Ectodermal cell (in vitro differentiated cells): ENCODE measurements at regions not wholly inside any gene's neighbourhood (a gene's known extent, or its start where the extent isn't known, plus 50 kb on each side); places are given as distances from the start of the nearest gene placed in this dataset.
"Not testable (repeated sequence)": the region's sequence is repeated elsewhere in the genome, so short reads cannot be mapped to it uniquely, and the experiment has no call there.

ENCODE experiments used
- H3K27ac ChIP-seq: 2 replicates; pipeline ENCODE4 v1.7.0; 2013; ENCODE audit warnings: mild to moderate bottlenecking, low read depth, low read length; ENCODE audit not compliant: insufficient read depth, poor library complexity, severe bottlenecking
- H3K27me3 ChIP-seq: 2 replicates; pipeline ENCODE4 v1.7.0; 2013; ENCODE audit warnings: mild to moderate bottlenecking, low read length; ENCODE audit not compliant: insufficient read depth, control insufficient read depth, poor library complexity, severe bottlenecking
- H3K36me3 ChIP-seq: one replicate; pipeline ENCODE4 v1.7.0; 2013; ENCODE audit warnings: low read length; ENCODE audit not compliant: control insufficient read depth, insufficient read depth
- H3K4me1 ChIP-seq: one replicate; pipeline ENCODE4 v1.7.0; 2013; ENCODE audit warnings: low read length; ENCODE audit not compliant: control insufficient read depth, insufficient read depth
- H3K4me3 ChIP-seq: 2 replicates; pipeline ENCODE4 v1.7.0; 2013; ENCODE audit warnings: low read depth, low read length, control low read depth; ENCODE audit not compliant: insufficient read depth
- H3K9me3 ChIP-seq: 2 replicates; pipeline ENCODE4 v1.7.0; 2013; ENCODE audit warnings: mild to moderate bottlenecking, low read length, moderate library complexity; ENCODE audit not compliant: control insufficient read depth
- WGBS, 2 experiments: methylation state at CpG; one replicate each; pipeline ENCODE4 v1.1.7; 2013; ENCODE audit warnings: missing lambda C conversion rate in 2 of 2; 5-methylcytosine and 5-hydroxymethylcytosine counted together

GRCh38 chr3:110859993-110860392 is 211.6 kb upstream of the NECTIN3 start:
- Histone ChIP-seq H3K4me1 (no peaks in the 10 kb centered on the region), H3K4me3 (no peak overlapping the region), H3K36me3 (no peaks in the 10 kb centered on the region), H3K9me3 (no peaks in the 10 kb centered on the region), H3K27ac (no peak overlapping the region), H3K27me3 (no peaks in the 10 kb centered on the region)
- WGBS, 2 experiments = 96 to 97% methylated on average over 2 of the region's 4 CpGs

- H3K4me3 ChIP-seq = no peak overlapping the region
- H3K9me3 ChIP-seq = no peaks in the 10 kb centered on the region
- no peaks in the 10 kb centered on the region for H3K4me1 ChIP-seq
- no peaks in the 10 kb centered on the region for H3K27me3 ChIP-seq
- 97 to 100% methylated on average over 4 of the region's 4 CpGs for WGBS, 2 experiments
- H3K27ac ChIP-seq = no peak overlapping the region
- H3K36me3 ChIP-seq = no peaks in the 10 kb centered on the region
Observed at GRCh38 chr3:110865934-110866333, 205.7 kb upstream of the NECTIN3 start.

GRCh38 chr3:110868106-110868505 is 203.5 kb upstream of the NECTIN3 start:
- no peaks in the 10 kb centered on the region for H3K9me3 ChIP-seq
- H3K27ac ChIP-seq = no peak overlapping the region
- no peaks in the 10 kb centered on the region for H3K27me3 ChIP-seq
- H3K4me3 ChIP-seq = no peak overlapping the region
- H3K4me1 ChIP-seq = no peaks in the 10 kb centered on the region
- H3K36me3 ChIP-seq = no peaks in the 10 kb centered on the region
- WGBS, 2 experiments = 77 to 100% methylated on average over 1 of the region's 1 CpG

GRCh38 chr3:110869736-110870135 is 201.9 kb upstream of the NECTIN3 start:
- 89 to 91% methylated on average over 3 of the region's 3 CpGs for WGBS, 2 experiments
- Histone ChIP-seq H3K27ac (no peak overlapping the region), H3K36me3 (no peaks in the 10 kb centered on the region), H3K9me3 (no peaks in the 10 kb centered on the region), H3K4me1 (no peaks in the 10 kb centered on the region), H3K4me3 (no peak overlapping the region), H3K27me3 (no peaks in the 10 kb centered on the region)

GRCh38 chr3:110871869-110872268 is 199.7 kb upstream of the NECTIN3 start:
- H3K36me3 ChIP-seq = no peaks in the 10 kb centered on the region
- H3K9me3 ChIP-seq = no peaks in the 10 kb centered on the region
- no peak overlapping the region for H3K27ac ChIP-seq
- H3K4me3 ChIP-seq = no peak overlapping the region
- H3K27me3 ChIP-seq = no peaks in the 10 kb centered on the region
- H3K4me1 ChIP-seq = no peaks in the 10 kb centered on the region

GRCh38 chr3:110878692-110879091 is 192.9 kb upstream of the NECTIN3 start:
- H3K9me3 ChIP-seq = no peaks in the 10 kb centered on the region
- H3K4me1 ChIP-seq = no peaks in the 10 kb centered on the region
- no peak overlapping the region for H3K4me3 ChIP-seq
- no peaks in the 10 kb centered on the region for H3K36me3 ChIP-seq
- no peak overlapping the region for H3K27ac ChIP-seq
- WGBS, 2 experiments = 95 to 97% methylated on average over 3 of the region's 3 CpGs
- no peaks in the 10 kb centered on the region for H3K27me3 ChIP-seq

- H3K36me3 ChIP-seq = no peaks in the 10 kb centered on the region
- H3K27ac ChIP-seq = no peak overlapping the region
- peaks cover 3% of the 10 kb centered on the region for H3K4me1 ChIP-seq
- no peaks in the 10 kb centered on the region for H3K27me3 ChIP-seq
- no peak overlapping the region for H3K4me3 ChIP-seq
- 82 to 87% methylated on average over 4 of the region's 4 CpGs for WGBS, 2 experiments
- H3K9me3 ChIP-seq = no peaks in the 10 kb centered on the region
Observed at GRCh38 chr3:110881069-110881468, 190.5 kb upstream of the NECTIN3 start.

- H3K4me3 ChIP-seq = no peak overlapping the region
- peak overlapping the region; percentile 56 for H3K27ac ChIP-seq
- no peaks in the 10 kb centered on the region for H3K36me3 ChIP-seq
- WGBS, 2 experiments = 67 to 69% methylated on average over 10 of the region's 10 CpGs
- H3K27me3 ChIP-seq = no peaks in the 10 kb centered on the region
- H3K4me1 ChIP-seq = peaks cover 6% of the 10 kb centered on the region
- no peaks in the 10 kb centered on the region for H3K9me3 ChIP-seq
Observed at GRCh38 chr3:110886222-110886893, 185.3 kb upstream of the NECTIN3 start.

- no peak overlapping the region for H3K27ac ChIP-seq
- H3K27me3 ChIP-seq = no peaks in the 10 kb centered on the region
- H3K4me1 ChIP-seq = peaks cover 6% of the 10 kb centered on the region
- H3K4me3 ChIP-seq = no peak overlapping the region
- H3K36me3 ChIP-seq = no peaks in the 10 kb centered on the region
- H3K9me3 ChIP-seq = no peaks in the 10 kb centered on the region
- 71% methylated on average over 1 of the region's 1 CpG; no CpG with 5 or more reads in 1 of the 2 experiments for WGBS, 2 experiments
Observed at GRCh38 chr3:110887176-110887575, 184.4 kb upstream of the NECTIN3 start.

- 86 to 88% methylated on average over 27 of the region's 33 CpGs for WGBS, 2 experiments
- H3K9me3 ChIP-seq, H3K4me3 ChIP-seq, H3K4me1 ChIP-seq, H3K27me3 ChIP-seq, H3K36me3 ChIP-seq, H3K27ac ChIP-seq: not testable (repeated sequence)
Observed at GRCh38 chr3:110888625-110889375, 182.8 kb upstream of the NECTIN3 start.
